Colonic mucosa (tissue), 4 donors: ENCODE measurements at regions not wholly inside any gene's neighbourhood (a gene's known extent, or its start where the extent isn't known, plus 50 kb on each side); places are given as distances from the start of the nearest gene placed in this dataset.

Source experiments
- DNase-seq: peaks from one replicate; pipeline ENCODE4 v3.0.0-alpha.2; 2020
- H3K27ac ChIP-seq: fragments of 200-600 bp; one replicate; pipeline ENCODE4 v1.8.0; 2021
- H3K27me3 ChIP-seq: fragments of 200-600 bp; one replicate; pipeline ENCODE4 v1.8.0; 2021
- H3K36me3 ChIP-seq: fragments of 200-600 bp; one replicate; pipeline ENCODE4 v1.8.0; 2021
- H3K4me1 ChIP-seq: fragments of 200-600 bp; one replicate; pipeline ENCODE4 v1.8.0; 2021; ENCODE audit warnings: mild to moderate bottlenecking
- H3K4me3 ChIP-seq: fragments of 200-600 bp; one replicate; pipeline ENCODE4 v1.8.0; 2021
- H3K9ac ChIP-seq, 2 donors: one replicate each; pipeline ENCODE4 v1.7.0; 2013; ENCODE audit warnings: control low read depth in 2 of 2, low read depth in 2 of 2, low read length in 2 of 2
- H3K9me3 ChIP-seq: fragments of 200-600 bp; one replicate; pipeline ENCODE4 v1.8.0; 2021
- CTCF ChIP-seq: fragments of 200-600 bp; IDR thresholded peaks from one replicate; pipeline ENCODE4 v1.8.0; 2022; ENCODE audit warnings: antibody characterized with exemption, mild to moderate bottlenecking
- intact Hi-C: fragments of 100-400 bp; cut with DNase I; formaldehyde crosslinking; loops from one replicate; pipeline ENCODE4 v1.14.1; 2022
- donor health status: healthy.
- donor health status: DM: no; HTN: no; CAD: no.
- donor health status: DM: no; HTN: no; CAD: no.

- TF ChIP-seq CTCF = no peak
- intact Hi-C loops = no loop called here
- Histone ChIP-seq H3K36me3 (no peaks in the 10 kb centered on the region), H3K4me3 (no peak overlapping the region), H3K9me3 (no peaks in the 10 kb centered on the region), H3K4me1 (no peaks in the 10 kb centered on the region), H3K27ac (no peak overlapping the region), H3K9ac (no peak overlapping the region), H3K27me3 (no peaks in the 10 kb centered on the region)
- DNase-seq = no peak
Observed at GRCh38 chr11:39442177-39442576, 2017.3 kb downstream of the LRRC4C start.

- Histone ChIP-seq H3K4me1 (no peaks in the 10 kb centered on the region), H3K27ac (no peak overlapping the region), H3K27me3 (no peaks in the 10 kb centered on the region), H3K9ac (no peak overlapping the region), H3K9me3 (no peaks in the 10 kb centered on the region), H3K36me3 (no peaks in the 10 kb centered on the region), H3K4me3 (no peak overlapping the region)
- intact Hi-C loops = no loop called here
- no peak for DNase-seq
- TF ChIP-seq CTCF = no peak
Observed at GRCh38 chr11:39435641-39436040, 2023.8 kb downstream of the LRRC4C start.

- Histone ChIP-seq H3K27me3 (no peaks in the 10 kb centered on the region), H3K4me1 (no peaks in the 10 kb centered on the region), H3K27ac (no peak overlapping the region), H3K9me3 (no peaks in the 10 kb centered on the region), H3K9ac (no peak overlapping the region), H3K36me3 (no peaks in the 10 kb centered on the region), H3K4me3 (no peak overlapping the region)
- intact Hi-C loops = no loop called here
- DNase-seq = no peak
- no peak for TF ChIP-seq CTCF
Observed at GRCh38 chr11:39434466-39434865, 2025.0 kb downstream of the LRRC4C start.

GRCh38 chr11:39432929-39433328 is 2026.5 kb downstream of the LRRC4C start:
- Histone ChIP-seq H3K4me1 (no peaks in the 10 kb centered on the region), H3K27ac (no peak overlapping the region), H3K36me3 (no peaks in the 10 kb centered on the region), H3K4me3 (no peak overlapping the region), H3K9me3 (no peaks in the 10 kb centered on the region), H3K9ac (no peak overlapping the region), H3K27me3 (no peaks in the 10 kb centered on the region)
- intact Hi-C loops = no loop called here
- TF ChIP-seq CTCF = no peak
- DNase-seq = no peak

- no peak overlapping the region for H3K27ac ChIP-seq
- no peak overlapping the region for H3K4me3 ChIP-seq
- intact Hi-C loops = no loop called here
- DNase-seq = no peak
- no peaks in the 10 kb centered on the region for H3K9me3 ChIP-seq
- TF ChIP-seq CTCF = no peak
- no peaks in the 10 kb centered on the region for H3K4me1 ChIP-seq
- no peaks in the 10 kb centered on the region for H3K36me3 ChIP-seq
- H3K9ac ChIP-seq = no peak overlapping the region
- H3K27me3 ChIP-seq = no peaks in the 10 kb centered on the region
Observed at GRCh38 chr11:39425226-39425625, 2034.2 kb downstream of the LRRC4C start.

GRCh38 chr11:39412117-39412516 is 2047.3 kb downstream of the LRRC4C start:
- Histone ChIP-seq H3K27me3 (no peaks in the 10 kb centered on the region), H3K4me1 (no peaks in the 10 kb centered on the region), H3K9ac (no peak overlapping the region), H3K36me3 (no peaks in the 10 kb centered on the region), H3K9me3 (peaks cover 3% of the 10 kb centered on the region), H3K27ac (no peak overlapping the region), H3K4me3 (no peak overlapping the region)
- DNase-seq = no peak
- no peak for TF ChIP-seq CTCF
- intact Hi-C loops = no loop called here
